MM.1S (cell line): ENCODE measurements at regions not wholly inside any gene's neighbourhood (a gene's known extent, or its start where the extent isn't known, plus 50 kb on each side); places are given as distances from the start of the nearest gene placed in this dataset.

Source experiments
- DNase-seq: peaks from one replicate; pipeline ENCODE4 v3.0.0-alpha.2; 2015
- H2AFZ ChIP-seq: fragments of 300-600 bp; sonication (generic); 2 replicates; pipeline ENCODE4 v1.6.0; 2016; ENCODE audit warnings: antibody characterized with exemption, low read length
- H3F3A ChIP-seq: fragments of 300-600 bp; sonication (generic); 2 replicates; pipeline ENCODE4 v1.6.1; 2016; ENCODE audit warnings: mild to moderate bottlenecking, antibody characterized with exemption, low read length, moderate library complexity, mixed read lengths; ENCODE audit not compliant: insufficient read depth
- H3K27ac ChIP-seq: fragments of 300-600 bp; sonication (generic); 2 replicates; pipeline ENCODE4 v1.5.1; 2016; ENCODE audit warnings: mild to moderate bottlenecking, low read length
- H3K27me3 ChIP-seq: fragments of 300-600 bp; sonication (generic); replicated peaks from 2 replicates; pipeline ENCODE4 v1.6.0; 2016; ENCODE audit warnings: low read length; ENCODE audit not compliant: insufficient read depth
- H3K36me3 ChIP-seq: fragments of 300-600 bp; sonication (generic); replicated peaks from 2 replicates; pipeline ENCODE4 v1.6.1; 2016; ENCODE audit warnings: mild to moderate bottlenecking, low read length, mixed read lengths; ENCODE audit not compliant: insufficient read depth
- H3K4me1 ChIP-seq: fragments of 300-600 bp; sonication (generic); 2 replicates; pipeline ENCODE4 v1.6.1; 2016; ENCODE audit warnings: low read length, mixed read lengths
- H3K4me2 ChIP-seq: fragments of 300-600 bp; sonication (generic); 2 replicates; pipeline ENCODE4 v1.6.0; 2016; ENCODE audit warnings: low read depth, low read length
- H3K4me3 ChIP-seq: fragments of 300-600 bp; sonication (generic); 2 replicates; pipeline ENCODE4 v1.5.1; 2016; ENCODE audit warnings: low read length, mixed read lengths
- H3K79me2 ChIP-seq: fragments of 300-600 bp; sonication (generic); 2 replicates; pipeline ENCODE4 v1.6.1; 2016; ENCODE audit warnings: mixed run types, low read length, mixed read lengths
- H3K9ac ChIP-seq: fragments of 300-600 bp; sonication (generic); 2 replicates; pipeline ENCODE4 v1.6.1; 2016; ENCODE audit warnings: low read length, mixed read lengths
- H3K9me2 ChIP-seq: fragments of 300-600 bp; sonication (generic); replicated peaks from 2 replicates; pipeline ENCODE4 v1.6.1; 2016; ENCODE audit warnings: mild to moderate bottlenecking, low read length, mixed read lengths; ENCODE audit not compliant: insufficient read depth
- H3K9me3 ChIP-seq: fragments of 300-600 bp; sonication (generic); replicated peaks from 2 replicates; pipeline ENCODE4 v1.6.1; 2016; ENCODE audit warnings: mild to moderate bottlenecking, low read length, mixed read lengths; ENCODE audit not compliant: insufficient read depth
- H4K20me1 ChIP-seq: fragments of 300-600 bp; sonication (generic); 2 replicates; pipeline ENCODE4 v1.6.1; 2016; ENCODE audit warnings: mild to moderate bottlenecking, low read length, moderate library complexity, mixed read lengths; ENCODE audit not compliant: insufficient read depth
- CTCF ChIP-seq: fragments of 300-600 bp; sonication (generic); IDR thresholded peaks from 2 replicates; pipeline ENCODE4 v1.5.1; 2016; ENCODE audit warnings: antibody characterized with exemption, low read length, mixed read lengths
- EZH2 ChIP-seq: fragments of 300-600 bp; sonication (generic); optimal IDR thresholded peaks from 2 replicates; pipeline ENCODE3; 2017; ENCODE audit warnings: low read depth, mild to moderate bottlenecking, antibody characterized with exemption, low read length, mixed read lengths
- EZH2phosphoT487 ChIP-seq: fragments of 300-600 bp; sonication (generic); IDR thresholded peaks from 2 replicates; pipeline ENCODE4 v1.6.1; 2018; ENCODE audit warnings: antibody characterized with exemption, low read length

- no peak overlapping the region for H3K27ac ChIP-seq
- H3F3A ChIP-seq, result no peaks in the 10 kb centered on the region
- DNase-seq, result no peak
- H3K9ac ChIP-seq, result no peak overlapping the region
- no peaks in the 10 kb centered on the region for H3K36me3 ChIP-seq
- no peak overlapping the region for H3K4me2 ChIP-seq
- H3K79me2 ChIP-seq, result no peaks in the 10 kb centered on the region
- H3K27me3 ChIP-seq, result no peaks in the 10 kb centered on the region
- no peaks in the 10 kb centered on the region for H4K20me1 ChIP-seq
- no peak overlapping the region for H2AFZ ChIP-seq
- no peaks in the 10 kb centered on the region for H3K9me3 ChIP-seq
- H3K4me3 ChIP-seq, result no peak overlapping the region
- H3K9me2 ChIP-seq, result no peaks in the 10 kb centered on the region
- TF ChIP-seq CTCF (no peak), EZH2phosphoT487 (no peak), EZH2 (no peak)
- H3K4me1 ChIP-seq, result no peaks in the 10 kb centered on the region
Measured at GRCh38 chr1:59126366-59126765, 170.5 kb upstream of the FGGY start.

- Histone ChIP-seq H3F3A (no peaks in the 10 kb centered on the region), H2AFZ (no peak overlapping the region), H3K4me1 (no peaks in the 10 kb centered on the region), H3K36me3 (no peaks in the 10 kb centered on the region), H3K27me3 (no peaks in the 10 kb centered on the region), H3K9me3 (no peaks in the 10 kb centered on the region), H3K4me2 (no peak overlapping the region), H3K9me2 (no peaks in the 10 kb centered on the region), H3K79me2 (no peaks in the 10 kb centered on the region), H3K9ac (no peak overlapping the region), H3K4me3 (no peak overlapping the region), H4K20me1 (no peaks in the 10 kb centered on the region), H3K27ac (no peak overlapping the region)
- DNase-seq, result no peak
- TF ChIP-seq EZH2phosphoT487 (no peak), EZH2 (no peak), CTCF (no peak)
Measured at GRCh38 chr1:59128239-59128736, 168.6 kb upstream of the FGGY start.

- no peaks in the 10 kb centered on the region for H4K20me1 ChIP-seq
- H3K27ac ChIP-seq, result no peak overlapping the region
- no peaks in the 10 kb centered on the region for H3K79me2 ChIP-seq
- H3K4me3 ChIP-seq, result no peak overlapping the region
- no peak for TF ChIP-seq EZH2
- no peak for TF ChIP-seq CTCF
- no peak for TF ChIP-seq EZH2phosphoT487
- no peak for DNase-seq
- no peaks in the 10 kb centered on the region for H3K9me3 ChIP-seq
- no peaks in the 10 kb centered on the region for H3K9me2 ChIP-seq
- no peaks in the 10 kb centered on the region for H3K4me1 ChIP-seq
- H3K9ac ChIP-seq, result no peak overlapping the region
- H3K27me3 ChIP-seq, result no peaks in the 10 kb centered on the region
- H2AFZ ChIP-seq, result no peak overlapping the region
- H3K4me2 ChIP-seq, result no peak overlapping the region
- no peaks in the 10 kb centered on the region for H3F3A ChIP-seq
- H3K36me3 ChIP-seq, result no peaks in the 10 kb centered on the region
Measured at GRCh38 chr1:59128784-59129227, 168.1 kb upstream of the FGGY start.
